Fibroblast of lung (primary cell): ENCODE measurements at regions not wholly inside any gene's neighbourhood (a gene's known extent, or its start where the extent isn't known, plus 50 kb on each side); places are given as distances from the start of the nearest gene placed in this dataset.

Experiments used
- EZH2 ChIP-seq: IDR thresholded peaks from 2 replicates; pipeline ENCODE4 v1.5.1; 2012; ENCODE audit warnings: low read length, control low read depth, mild to moderate bottlenecking; ENCODE audit errors: missing control alignments
- TF ChIP-seq, protein P1 (sequence below), 2 donors: IDR thresholded peaks in 1 of 2; conservative IDR thresholded peaks in 1 of 2; 1 replicate in 1 of 2; 2 replicates in 1 of 2; pipeline ENCODE4 v1.5.1; 2011 to 2012; ENCODE audit warnings: low read length in 2 of 2, control low read depth in 1 of 2, inconsistent platforms in 1 of 2, low read depth in 1 of 2, mild to moderate bottlenecking in 1 of 2

DNA sequence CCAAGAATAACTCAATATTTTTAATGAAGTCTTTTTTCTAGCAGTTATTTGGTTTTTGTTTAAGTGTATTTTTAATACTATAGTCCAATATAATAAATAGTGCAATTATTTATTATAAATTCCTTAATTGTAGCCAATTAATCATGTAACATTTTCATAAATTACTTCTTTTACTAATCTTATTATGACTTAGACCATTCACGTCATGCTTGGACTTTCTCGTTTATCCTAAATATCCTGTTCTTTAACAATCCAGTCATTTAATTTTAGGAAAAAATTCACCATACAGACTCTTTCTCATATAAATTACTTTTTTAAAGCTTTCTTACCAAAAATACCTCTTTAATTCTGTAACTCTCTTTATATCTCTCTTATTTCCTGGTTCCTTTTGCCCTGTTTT, 350.1 kb downstream of the AR start:
- TF ChIP-seq, protein P1, sequence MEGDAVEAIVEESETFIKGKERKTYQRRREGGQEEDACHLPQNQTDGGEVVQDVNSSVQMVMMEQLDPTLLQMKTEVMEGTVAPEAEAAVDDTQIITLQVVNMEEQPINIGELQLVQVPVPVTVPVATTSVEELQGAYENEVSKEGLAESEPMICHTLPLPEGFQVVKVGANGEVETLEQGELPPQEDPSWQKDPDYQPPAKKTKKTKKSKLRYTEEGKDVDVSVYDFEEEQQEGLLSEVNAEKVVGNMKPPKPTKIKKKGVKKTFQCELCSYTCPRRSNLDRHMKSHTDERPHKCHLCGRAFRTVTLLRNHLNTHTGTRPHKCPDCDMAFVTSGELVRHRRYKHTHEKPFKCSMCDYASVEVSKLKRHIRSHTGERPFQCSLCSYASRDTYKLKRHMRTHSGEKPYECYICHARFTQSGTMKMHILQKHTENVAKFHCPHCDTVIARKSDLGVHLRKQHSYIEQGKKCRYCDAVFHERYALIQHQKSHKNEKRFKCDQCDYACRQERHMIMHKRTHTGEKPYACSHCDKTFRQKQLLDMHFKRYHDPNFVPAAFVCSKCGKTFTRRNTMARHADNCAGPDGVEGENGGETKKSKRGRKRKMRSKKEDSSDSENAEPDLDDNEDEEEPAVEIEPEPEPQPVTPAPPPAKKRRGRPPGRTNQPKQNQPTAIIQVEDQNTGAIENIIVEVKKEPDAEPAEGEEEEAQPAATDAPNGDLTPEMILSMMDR (conservative IDR thresholded peaks at IDR 0.05 in 1 of 2, IDR thresholded peaks at IDR 0.05 in 1 of 2; ENCODE audit: low read depth in 1 of 2, low read length in 2 of 2): no peak
- TF ChIP-seq EZH2: no peak
